OCI-LY1 (cell line): ENCODE measurements at regions not wholly inside any gene's neighbourhood (a gene's known extent, or its start where the extent isn't known, plus 50 kb on each side); places are given as distances from the start of the nearest gene placed in this dataset.

Source experiments
- H2AFZ ChIP-seq: fragments of 200-600 bp; sonication (generic), shearing (Covaris generic); 2 replicates; pipeline ENCODE4 v1.6.0; 2014; ENCODE audit warnings: antibody characterized with exemption, mild to moderate bottlenecking, low read length
- H3F3A ChIP-seq: fragments of 200-600 bp; sonication (generic), shearing (Covaris generic); 2 replicates; pipeline ENCODE4 v1.6.0; 2014; ENCODE audit warnings: mild to moderate bottlenecking, antibody characterized with exemption, low read length, moderate library complexity; ENCODE audit not compliant: insufficient read depth
- H3K27ac ChIP-seq: fragments of 200-600 bp; sonication (generic); 2 replicates; pipeline ENCODE4 v1.5.1; 2014; ENCODE audit warnings: low read length, mixed run types, mild to moderate bottlenecking, low read depth; ENCODE audit not compliant: poor library complexity, severe bottlenecking
- H3K27me3 ChIP-seq: fragments of 200-600 bp; sonication (generic); 2 replicates; pipeline ENCODE4 v1.6.0; 2014; ENCODE audit warnings: antibody characterized with exemption, mild to moderate bottlenecking, low read length, moderate library complexity; ENCODE audit not compliant: insufficient read depth
- H3K36me3 ChIP-seq: fragments of 200-600 bp; sonication (generic); 2 replicates; pipeline ENCODE4 v1.6.1; 2014; ENCODE audit warnings: mild to moderate bottlenecking, antibody characterized with exemption, low read length, moderate library complexity, mixed read lengths; ENCODE audit not compliant: insufficient read depth
- H3K4me1 ChIP-seq: fragments of 200-600 bp; sonication (generic); 2 replicates; pipeline ENCODE4 v1.5.1; 2014; ENCODE audit warnings: mild to moderate bottlenecking, low read length, moderate library complexity; ENCODE audit not compliant: insufficient read depth, severe bottlenecking
- H3K4me2 ChIP-seq: fragments of 200-600 bp; sonication (generic), shearing (Covaris generic); 2 replicates; pipeline ENCODE4 v1.6.1; 2014; ENCODE audit warnings: low read length
- H3K4me3 ChIP-seq: fragments of 200-600 bp; sonication (generic); 2 replicates; pipeline ENCODE4 v1.5.1; 2014; ENCODE audit warnings: low read length, low read depth, mild to moderate bottlenecking, mixed read lengths; ENCODE audit not compliant: poor library complexity, severe bottlenecking
- H3K79me2 ChIP-seq: fragments of 200-600 bp; shearing (Covaris generic); 2 replicates; pipeline ENCODE4 v1.6.1; 2016; ENCODE audit warnings: mixed run types, low read length, mixed read lengths; ENCODE audit not compliant: insufficient read depth
- H3K9ac ChIP-seq: fragments of 200-600 bp; sonication (generic), shearing (Covaris generic); 2 replicates; pipeline ENCODE4 v1.6.1; 2014; ENCODE audit warnings: mild to moderate bottlenecking, low read length, mixed read lengths
- H3K9me2 ChIP-seq: fragments of 200-600 bp; sonication (generic), shearing (Covaris generic); 2 replicates; pipeline ENCODE4 v1.6.1; 2014; ENCODE audit warnings: low read depth, mild to moderate bottlenecking, low read length, mixed read lengths
- H3K9me3 ChIP-seq: fragments of 200-600 bp; shearing (Covaris generic); 2 replicates; pipeline ENCODE4 v1.6.1; 2014; ENCODE audit warnings: low read length, mixed read lengths
- H4K20me1 ChIP-seq: fragments of 200-600 bp; sonication (generic), shearing (Covaris generic); 2 replicates; pipeline ENCODE4 v1.6.0; 2016; ENCODE audit warnings: mild to moderate bottlenecking, low read length; ENCODE audit not compliant: insufficient read depth
- CTCF ChIP-seq: fragments of 200-600 bp; sonication (generic), shearing (Covaris generic); IDR thresholded peaks from 2 replicates; pipeline ENCODE4 v1.5.1; 2017; ENCODE audit warnings: mild to moderate bottlenecking, antibody characterized with exemption, low read length, moderate library complexity, mixed read lengths
- EZH2 ChIP-seq: fragments of 200-600 bp; sonication (generic), shearing (Covaris generic); IDR thresholded peaks from 2 replicates; pipeline ENCODE4 v1.8.0; 2017; ENCODE audit warnings: borderline replicate concordance, mixed run types, mild to moderate bottlenecking, antibody characterized with exemption, low read length, moderate library complexity, mixed read lengths

GRCh38 chr1:25111706-25112105 is 120.6 kb downstream of the SYF2 start:
- Histone ChIP-seq H3K4me1 (no peaks in the 10 kb centered on the region), H3K27ac (no peak overlapping the region), H3K79me2 (no peaks in the 10 kb centered on the region), H3K4me3 (no peak overlapping the region), H3K9me3 (peaks cover 6% of the 10 kb centered on the region; the same call in 1 of the 2 replicates), H3K9me2 (no peaks in the 10 kb centered on the region), H3K36me3 (no peaks in the 10 kb centered on the region; the same call in 1 of the 2 replicates), H4K20me1 (no peaks in the 10 kb centered on the region), H3K27me3 (peaks cover 19% of the 10 kb centered on the region), H2AFZ (no peak overlapping the region), H3K9ac (no peak overlapping the region), H3K4me2 (no peak overlapping the region), H3F3A (no peaks in the 10 kb centered on the region)
- no peak for TF ChIP-seq CTCF
- no peak for TF ChIP-seq EZH2

- no peak overlapping the region for H3K4me2 ChIP-seq
- H3K27ac ChIP-seq, result no peak overlapping the region
- peaks cover 6% of the 10 kb centered on the region; the same call in 1 of the 2 replicates for H3K9me3 ChIP-seq
- no peak overlapping the region for H3K4me3 ChIP-seq
- TF ChIP-seq CTCF, result no peak
- no peak for TF ChIP-seq EZH2
- H3K9ac ChIP-seq, result no peak overlapping the region
- no peaks in the 10 kb centered on the region for H3K79me2 ChIP-seq
- no peaks in the 10 kb centered on the region; the same call in 1 of the 2 replicates for H3K36me3 ChIP-seq
- H2AFZ ChIP-seq, result no peak overlapping the region
- H3K9me2 ChIP-seq, result no peaks in the 10 kb centered on the region
- peaks cover 20% of the 10 kb centered on the region for H3K27me3 ChIP-seq
- H3K4me1 ChIP-seq, result no peaks in the 10 kb centered on the region
- no peaks in the 10 kb centered on the region for H4K20me1 ChIP-seq
- H3F3A ChIP-seq, result no peaks in the 10 kb centered on the region
Measured at GRCh38 chr1:25110485-25110884, 121.8 kb downstream of the SYF2 start.

GRCh38 chr1:25110036-25110435 is 122.3 kb downstream of the SYF2 start:
- Histone ChIP-seq H4K20me1 (no peaks in the 10 kb centered on the region), H3K4me1 (no peaks in the 10 kb centered on the region), H3K4me3 (no peak overlapping the region), H2AFZ (no peak overlapping the region), H3F3A (no peaks in the 10 kb centered on the region), H3K4me2 (no peak overlapping the region), H3K36me3 (no peaks in the 10 kb centered on the region; the same call in 1 of the 2 replicates), H3K9ac (no peak overlapping the region), H3K79me2 (no peaks in the 10 kb centered on the region), H3K9me2 (no peaks in the 10 kb centered on the region), H3K9me3 (peaks cover 6% of the 10 kb centered on the region; the same call in 1 of the 2 replicates), H3K27ac (no peak overlapping the region), H3K27me3 (peaks cover 20% of the 10 kb centered on the region)
- TF ChIP-seq EZH2, result no peak
- TF ChIP-seq CTCF, result no peak
